ENCODE measurements at regions not wholly inside any gene's neighbourhood (a gene's known extent, or its start where the extent isn't known, plus 50 kb on each side); places are given as distances from the start of the nearest gene placed in this dataset.

GRCh38 chr11:91717169-91717568, 507.4 kb upstream of the FAT3 start:
- TF ChIP-seq, protein P1, sequence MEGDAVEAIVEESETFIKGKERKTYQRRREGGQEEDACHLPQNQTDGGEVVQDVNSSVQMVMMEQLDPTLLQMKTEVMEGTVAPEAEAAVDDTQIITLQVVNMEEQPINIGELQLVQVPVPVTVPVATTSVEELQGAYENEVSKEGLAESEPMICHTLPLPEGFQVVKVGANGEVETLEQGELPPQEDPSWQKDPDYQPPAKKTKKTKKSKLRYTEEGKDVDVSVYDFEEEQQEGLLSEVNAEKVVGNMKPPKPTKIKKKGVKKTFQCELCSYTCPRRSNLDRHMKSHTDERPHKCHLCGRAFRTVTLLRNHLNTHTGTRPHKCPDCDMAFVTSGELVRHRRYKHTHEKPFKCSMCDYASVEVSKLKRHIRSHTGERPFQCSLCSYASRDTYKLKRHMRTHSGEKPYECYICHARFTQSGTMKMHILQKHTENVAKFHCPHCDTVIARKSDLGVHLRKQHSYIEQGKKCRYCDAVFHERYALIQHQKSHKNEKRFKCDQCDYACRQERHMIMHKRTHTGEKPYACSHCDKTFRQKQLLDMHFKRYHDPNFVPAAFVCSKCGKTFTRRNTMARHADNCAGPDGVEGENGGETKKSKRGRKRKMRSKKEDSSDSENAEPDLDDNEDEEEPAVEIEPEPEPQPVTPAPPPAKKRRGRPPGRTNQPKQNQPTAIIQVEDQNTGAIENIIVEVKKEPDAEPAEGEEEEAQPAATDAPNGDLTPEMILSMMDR (IDR thresholded peaks at IDR 0.05; ENCODE audit: borderline replicate concordance, insufficient read depth, low read depth, low read length): no peak
- no peak overlapping the region for H3K4me3 ChIP-seq (ENCODE audit: low read depth, low read length)

DNA sequence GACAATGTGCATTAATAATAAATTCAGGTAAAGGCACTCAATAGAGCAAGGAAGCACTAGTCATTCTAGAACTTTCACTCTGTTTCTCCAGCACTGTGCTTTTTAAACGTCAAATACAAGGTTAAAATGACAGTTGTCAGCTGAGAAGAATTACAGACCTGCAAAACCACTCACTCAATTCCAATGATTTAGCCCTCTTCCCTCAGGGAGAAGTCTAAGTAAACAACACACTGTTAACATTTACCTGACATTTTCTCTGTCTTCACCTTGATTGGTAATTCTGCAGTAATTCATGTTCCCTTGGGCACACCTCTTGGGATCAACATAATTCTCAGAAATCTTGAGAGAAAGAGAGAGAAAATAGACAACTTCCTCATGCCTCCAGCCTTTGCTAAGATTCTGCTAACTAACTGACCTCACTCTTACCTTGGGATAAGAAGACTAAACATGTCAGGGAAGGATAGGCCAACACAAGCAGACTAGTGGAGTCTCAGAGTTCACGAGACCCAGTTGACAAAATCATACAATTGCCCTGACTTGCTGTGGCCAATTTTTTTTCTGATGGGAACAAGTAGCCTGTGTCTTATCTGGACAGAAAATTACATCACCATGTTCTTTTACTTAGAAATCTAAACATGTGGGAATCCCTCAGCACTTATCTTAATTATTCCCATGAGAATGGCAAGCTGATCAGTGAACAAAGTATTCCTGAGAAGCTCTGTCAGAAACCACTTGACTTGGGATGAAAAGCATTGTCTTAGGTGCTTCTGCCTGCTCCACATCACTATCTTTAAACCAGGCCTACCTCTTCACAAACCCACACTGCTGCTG, 516.8 kb upstream of the FAT3 start:
- no peak overlapping the region for H3K4me3 ChIP-seq (ENCODE audit: low read depth, low read length)
- TF ChIP-seq, protein P1 (IDR thresholded peaks at IDR 0.05; ENCODE audit: borderline replicate concordance, insufficient read depth, low read depth, low read length): no peak

DNA sequence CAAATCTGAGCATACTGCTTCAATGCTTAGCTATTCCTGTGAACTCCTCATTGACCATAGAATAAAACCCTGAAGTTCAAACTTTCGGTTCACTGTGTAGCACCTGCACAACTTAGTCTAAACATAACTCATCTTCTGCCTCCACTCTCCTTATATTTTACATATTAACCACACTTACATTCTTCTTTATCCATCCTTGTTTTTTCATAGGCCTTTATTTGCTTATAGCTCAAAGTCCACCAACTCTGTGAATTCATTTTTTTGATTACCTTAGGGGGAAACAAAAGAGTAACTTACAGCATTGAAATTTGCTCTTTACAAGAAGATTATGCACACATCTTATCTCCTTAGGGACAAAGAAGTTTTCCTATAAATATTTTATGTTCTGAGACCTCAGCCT, 521.6 kb upstream of the FAT3 start:
- TF ChIP-seq, protein P1 (IDR thresholded peaks at IDR 0.05; ENCODE audit: borderline replicate concordance, insufficient read depth, low read depth, low read length): no peak
- no peak overlapping the region for H3K4me3 ChIP-seq (ENCODE audit: low read depth, low read length)

GRCh38 chr11:91700854-91701253, 523.8 kb upstream of the FAT3 start:
- TF ChIP-seq, protein P1 (IDR thresholded peaks at IDR 0.05; ENCODE audit: borderline replicate concordance, insufficient read depth, low read depth, low read length): no peak
- H3K4me3 ChIP-seq (ENCODE audit: low read depth, low read length): no peak overlapping the region

DNA sequence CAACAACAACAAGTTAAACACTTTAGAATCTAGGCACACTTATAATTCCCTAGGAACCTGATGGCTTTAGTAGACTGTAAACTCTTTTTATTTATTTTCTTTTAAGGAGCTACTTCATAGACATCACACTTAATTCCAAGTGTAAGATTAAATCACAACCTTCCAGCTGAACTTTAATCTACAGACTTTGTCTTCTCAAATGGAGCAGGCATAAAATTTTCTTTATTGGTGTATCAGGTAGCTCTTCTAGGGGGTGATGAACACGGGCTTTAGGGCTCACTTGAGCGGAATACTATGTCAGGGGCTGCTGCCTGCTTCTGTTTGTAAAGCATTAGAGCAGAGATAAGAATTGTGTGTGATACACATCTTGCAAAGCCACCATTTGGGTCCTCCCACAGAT, 525.8 kb upstream of the FAT3 start:
- TF ChIP-seq, protein P1 (IDR thresholded peaks at IDR 0.05; ENCODE audit: borderline replicate concordance, insufficient read depth, low read depth, low read length): no peak
- H3K4me3 ChIP-seq (ENCODE audit: low read depth, low read length): no peak overlapping the region

GRCh38 chr11:91694331-91694730, 530.3 kb upstream of the FAT3 start:
- TF ChIP-seq, protein P1 (IDR thresholded peaks at IDR 0.05; ENCODE audit: borderline replicate concordance, insufficient read depth, low read depth, low read length): no peak
- no peak overlapping the region for H3K4me3 ChIP-seq (ENCODE audit: low read depth, low read length)

GRCh38 chr11:91691872-91692271, 532.7 kb upstream of the FAT3 start:
- H3K4me3 ChIP-seq (ENCODE audit: low read depth, low read length): no peak overlapping the region
- TF ChIP-seq, protein P1 (IDR thresholded peaks at IDR 0.05; ENCODE audit: borderline replicate concordance, insufficient read depth, low read depth, low read length): no peak
